ENCODE measurements at regions not wholly inside any gene's neighbourhood (a gene's known extent, or its start where the extent isn't known, plus 50 kb on each side); places are given as distances from the start of the nearest gene placed in this dataset.

DNA sequence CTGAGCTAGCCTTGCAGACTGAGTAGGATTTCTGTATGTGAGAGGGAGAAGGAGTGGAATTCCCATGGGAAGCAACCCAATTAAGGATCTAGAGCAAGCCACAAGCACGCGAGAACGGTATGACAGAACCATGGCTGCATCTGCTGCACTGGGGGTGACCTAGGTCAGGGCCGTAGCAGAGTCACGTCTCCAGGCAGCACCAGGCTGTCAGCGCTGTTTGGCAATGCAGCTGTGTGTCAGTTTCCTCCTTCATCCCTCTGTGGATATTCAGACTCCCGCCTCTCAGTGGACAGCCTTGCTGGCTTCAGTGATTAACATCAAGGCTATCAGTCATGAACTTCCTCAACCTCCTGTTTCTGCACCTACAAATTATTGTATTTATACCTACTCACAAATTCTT is 118.1 kb upstream of the PPP2R5A start:
- TF ChIP-seq MAFK (IDR thresholded peaks at IDR 0.05; ENCODE audit: low read depth, low read length) (no peak), CEBPB (IDR thresholded peaks at IDR 0.05; ENCODE audit: low read depth, low read length) (peak; percentile 74), BHLHE40 (IDR thresholded peaks at IDR 0.05; ENCODE audit: low read depth, low read length) (peak; percentile 70), RCOR1 (IDR thresholded peaks at IDR 0.05; ENCODE audit: insufficient replicate concordance, low read length) (no peak)
- intact Hi-C loops (cut with micrococcal nuclease) (loop anchor here (2.0 kb wide), 1 partner anchor 14 kb away; no protein-coding TSS in a partner anchor), in situ Hi-C loops (cut with MboI; ENCODE audit: low sequenced_read_pairs) (no loop called here), dilution Hi-C loops (cut with HindIII; ENCODE audit: low sequenced_read_pairs, unreplicated experiment) (no loop called here)
- DNase-seq (peak; percentile 90), ATAC-seq (ENCODE audit: low read depth) (peak; percentile 89)
- Histone ChIP-seq H2BK20ac (ENCODE audit: low read depth, low read length) (no peak overlapping the region), H3K79me1 (ENCODE audit: low read depth in 1 of 2, low read length in 2 of 2) (no peaks in the 10 kb centered on the region), H3K18ac (ENCODE audit: low read depth, low read length) (no peak overlapping the region), H3K23ac (ENCODE audit: low read depth, low read length) (no peak overlapping the region), H2AK9ac (replicated peaks; ENCODE audit: low read depth, low read length, poor library complexity) (no peak overlapping the region), H2AK5ac (ENCODE audit: low read depth, low read length) (no peak overlapping the region), H3K56ac (ENCODE audit: extremely low read depth, insufficient read depth, low read length) (no peak overlapping the region), H3K4ac (ENCODE audit: low read depth, low read length) (no peak overlapping the region), H3K4me2 (ENCODE audit: low read depth, low read length) (peak overlapping the region; percentile 7; the same call in 1 of the 2 replicates), H3K9ac (ENCODE audit: low read depth, low read length) (no peak overlapping the region), H4K91ac (ENCODE audit: insufficient read depth, low read depth, low read length) (no peak overlapping the region), H3K27me3 (ENCODE audit: control insufficient read depth, insufficient read depth, low read length) (no peaks in the 10 kb centered on the region), H4K5ac (ENCODE audit: low read depth, low read length) (no peak overlapping the region), H4K8ac (ENCODE audit: low read depth in 2 of 2, low read length in 2 of 2) (no peak overlapping the region), H3K4me1 (ENCODE audit: control insufficient read depth, insufficient read depth, low read length) (peaks cover 6% of the 10 kb centered on the region), H3K14ac (replicated peaks; ENCODE audit: low read depth, low read length) (no peak overlapping the region), H3K36me3 (ENCODE audit: control insufficient read depth, insufficient read depth, low read length) (no peaks in the 10 kb centered on the region), H3K27ac (ENCODE audit: insufficient read depth, low read length) (no peak overlapping the region), H3K4me3 (ENCODE audit: insufficient read depth, low read depth, low read length) (no peak overlapping the region), H2AFZ (replicated peaks; ENCODE audit: low read length, poor library complexity) (peak overlapping the region; percentile 9), H3K9me3 (ENCODE audit: control insufficient read depth, insufficient read depth, low read length) (no peaks in the 10 kb centered on the region), H4K20me1 (ENCODE audit: insufficient read depth, low read length) (peaks cover 5% of the 10 kb centered on the region; the same call in 1 of the 2 replicates), H2BK15ac (ENCODE audit: low read depth, low read length) (no peak overlapping the region), H3K9me1 (ENCODE audit: insufficient read depth, low read length) (peaks cover 9% of the 10 kb centered on the region; the same call in 1 of the 2 replicates), H2BK120ac (ENCODE audit: low read depth, low read length) (no peak overlapping the region), H2BK5ac (ENCODE audit: low read depth, low read length, poor library complexity, severe bottlenecking) (no peak overlapping the region)
- no TSS peak for BruUV-seq (replicated peaks)
- WGBS, 2 experiments (ENCODE audit: extremely low coverage in 2 of 2, insufficient read length in 1 of 2), result 12% methylated on average over 3 of the region's 7 CpGs; no CpG with 5 or more reads in 1 of the 2 experiments
- POLR2A ChIA-PET (ENCODE audit: unreplicated experiment), result no interaction called here
- CTCF ChIA-PET, result interaction anchor here (0.5 kb wide), 1 partner anchor 107 kb away, joined by 3 read pairs; no protein-coding TSS in a partner anchor
